Esophagus muscularis mucosa (tissue), 4 donors: ENCODE measurements at regions not wholly inside any gene's neighbourhood (a gene's known extent, or its start where the extent isn't known, plus 50 kb on each side); places are given as distances from the start of the nearest gene placed in this dataset.

Experiments used
- DNase-seq: peaks from one replicate; pipeline ENCODE4 v3.0.0-alpha.2; 2017; ENCODE audit errors: extremely low spot score
- H3K27ac ChIP-seq, 4 donors: fragments of 200-600 bp; sonication (generic); replicated peaks in 1 of 4; 1 replicate in 3 of 4; 2 replicates in 1 of 4; pipeline ENCODE4 v1.5.1; 2016 to 2019; ENCODE audit warnings: mild to moderate bottlenecking in 1 of 4
- H3K27me3 ChIP-seq, 4 donors: fragments of 200-600 bp; sonication (generic); one replicate each; pipeline versions ENCODE4 v1.5.1 to v1.6.0; 2016 to 2019
- H3K36me3 ChIP-seq, 4 donors: fragments of 200-600 bp; sonication (generic); one replicate each; pipeline ENCODE4 v1.5.1; 2016 to 2019
- H3K4me1 ChIP-seq, 4 donors: fragments of 200-600 bp; sonication (generic); one replicate each; pipeline ENCODE4 v1.5.1; 2016 to 2019
- H3K4me3 ChIP-seq, 4 donors: fragments of 200-600 bp; sonication (generic); 1 replicate in 2 of 4; 2 replicates in 2 of 4; pipeline ENCODE4 v1.5.1; 2016 to 2019; ENCODE audit warnings: mild to moderate bottlenecking in 4 of 4, moderate library complexity in 1 of 4
- H3K9me3 ChIP-seq, 4 donors: fragments of 200-600 bp; sonication (generic); 1 replicate in 3 of 4; 2 replicates in 1 of 4; pipeline ENCODE4 v1.5.1; 2016 to 2019
- EP300 ChIP-seq: sonication (generic); formaldehyde crosslinking; IDR thresholded peaks from one replicate; pipeline ENCODE4 v1.6.1; 2017; ENCODE audit warnings: antibody characterized with exemption
- POLR2A ChIP-seq: fragments of 450-650 bp; IDR thresholded peaks from one replicate; pipeline ENCODE4 v1.6.1; 2017; ENCODE audit warnings: antibody characterized with exemption, moderate library complexity, mild to moderate bottlenecking, low read depth
- POLR2AphosphoS5 ChIP-seq, 2 donors: sonication (generic); formaldehyde crosslinking; IDR thresholded peaks; one replicate each; pipeline ENCODE4 v1.6.1; 2017; ENCODE audit warnings: antibody characterized with exemption in 2 of 2
- WGBS: methylation state at CpG from one replicate; pipeline ENCODE4 v1.1.5; 2018; 5-methylcytosine and 5-hydroxymethylcytosine counted together
- intact Hi-C: fragments of 100-400 bp; cut with DNase I; formaldehyde crosslinking; loops from one replicate; pipeline ENCODE4 v1.15.1; 2023
- TF ChIP-seq, protein P1 (sequence below), 3 experiments: fragments of 200-600 bp in 2 of 3; fragments of 450-650 bp in 1 of 3; sonication (generic) in 2 of 3; IDR thresholded peaks; one replicate each; pipeline ENCODE4 v1.5.1; 2017 to 2019; ENCODE audit warnings: antibody characterized with exemption in 3 of 3, mild to moderate bottlenecking in 2 of 3, moderate library complexity in 1 of 3

DNA sequence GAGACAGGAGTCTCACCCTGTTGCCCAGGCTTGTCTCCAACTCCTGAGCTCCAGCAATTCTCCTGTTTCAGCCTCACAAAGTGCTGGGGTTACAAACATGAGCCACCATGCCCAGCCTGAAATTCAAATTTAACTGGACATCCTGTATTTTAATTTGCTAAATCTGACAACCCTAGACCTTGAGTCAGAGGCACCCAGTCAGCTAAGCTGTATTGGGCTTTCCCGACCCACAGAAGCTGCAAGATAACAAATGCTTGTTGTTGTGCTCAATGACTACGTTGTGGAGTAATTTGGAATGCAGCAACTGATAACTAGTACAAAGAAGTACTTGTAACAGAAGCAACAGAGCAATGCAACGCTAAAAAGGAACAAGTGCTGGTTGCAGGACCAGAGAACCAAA is 533.1 kb downstream of the NTRK2 start:
- Histone ChIP-seq H3K4me1 (no peaks in the 10 kb centered on the region), H3K9me3 (no peaks in the 10 kb centered on the region), H3K27ac (no peak overlapping the region), H3K4me3 (no peak overlapping the region), H3K36me3 (no peaks in the 10 kb centered on the region), H3K27me3 (no peaks in the 10 kb centered on the region)
- 84% methylated on average over 3 of the region's 3 CpGs for WGBS
- DNase-seq: no peak
- no peak for TF ChIP-seq POLR2A
- TF ChIP-seq, protein P1, sequence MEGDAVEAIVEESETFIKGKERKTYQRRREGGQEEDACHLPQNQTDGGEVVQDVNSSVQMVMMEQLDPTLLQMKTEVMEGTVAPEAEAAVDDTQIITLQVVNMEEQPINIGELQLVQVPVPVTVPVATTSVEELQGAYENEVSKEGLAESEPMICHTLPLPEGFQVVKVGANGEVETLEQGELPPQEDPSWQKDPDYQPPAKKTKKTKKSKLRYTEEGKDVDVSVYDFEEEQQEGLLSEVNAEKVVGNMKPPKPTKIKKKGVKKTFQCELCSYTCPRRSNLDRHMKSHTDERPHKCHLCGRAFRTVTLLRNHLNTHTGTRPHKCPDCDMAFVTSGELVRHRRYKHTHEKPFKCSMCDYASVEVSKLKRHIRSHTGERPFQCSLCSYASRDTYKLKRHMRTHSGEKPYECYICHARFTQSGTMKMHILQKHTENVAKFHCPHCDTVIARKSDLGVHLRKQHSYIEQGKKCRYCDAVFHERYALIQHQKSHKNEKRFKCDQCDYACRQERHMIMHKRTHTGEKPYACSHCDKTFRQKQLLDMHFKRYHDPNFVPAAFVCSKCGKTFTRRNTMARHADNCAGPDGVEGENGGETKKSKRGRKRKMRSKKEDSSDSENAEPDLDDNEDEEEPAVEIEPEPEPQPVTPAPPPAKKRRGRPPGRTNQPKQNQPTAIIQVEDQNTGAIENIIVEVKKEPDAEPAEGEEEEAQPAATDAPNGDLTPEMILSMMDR (IDR thresholded peaks at IDR 0.05): no peak
- no peak for TF ChIP-seq EP300
- no peak for TF ChIP-seq POLR2AphosphoS5 (IDR thresholded peaks at IDR 0.05)
- intact Hi-C loops: no loop called here

DNA sequence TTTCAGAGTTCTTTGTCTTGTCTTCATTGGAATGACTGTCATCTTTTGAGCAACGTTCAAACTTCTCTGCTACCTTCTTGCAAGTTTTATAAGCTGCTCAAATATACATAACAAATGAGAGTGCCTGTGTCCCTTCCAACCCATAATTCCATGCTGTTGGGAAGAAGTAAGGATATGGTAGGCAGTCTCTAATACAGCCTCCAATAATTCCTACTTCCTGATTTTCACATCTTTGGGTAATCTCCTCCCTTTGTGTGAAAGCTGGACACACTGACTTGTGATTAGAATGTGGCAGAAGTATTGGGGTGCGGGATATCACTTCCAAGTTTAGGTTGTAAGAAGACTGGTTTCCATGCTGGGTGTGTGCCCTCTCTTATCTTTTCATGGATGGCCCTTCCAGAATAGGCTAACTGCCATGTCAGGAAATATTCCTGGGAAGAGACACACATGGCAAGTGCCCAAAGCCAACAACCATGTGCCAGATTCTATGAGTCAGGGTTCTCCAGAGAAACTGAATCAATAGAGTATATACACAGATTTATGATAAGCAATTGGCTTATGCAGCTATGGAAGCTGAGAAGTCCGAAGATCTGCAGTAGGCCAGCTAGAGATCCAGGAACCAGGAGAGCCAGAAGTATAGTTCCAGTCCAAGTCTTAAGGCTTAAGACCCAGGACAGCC is 531.3 kb downstream of the NTRK2 start:
- Histone ChIP-seq H3K27ac (no peak overlapping the region), H3K9me3 (no peaks in the 10 kb centered on the region), H3K4me3 (no peak overlapping the region), H3K36me3 (no peaks in the 10 kb centered on the region), H3K4me1 (no peaks in the 10 kb centered on the region), H3K27me3 (no peaks in the 10 kb centered on the region)
- TF ChIP-seq POLR2A (no peak), EP300 (no peak), POLR2AphosphoS5 (IDR thresholded peaks at IDR 0.05) (no peak)
- TF ChIP-seq, protein P1 (IDR thresholded peaks at IDR 0.05): no peak
- intact Hi-C loops: no loop called here
- WGBS: 80% methylated on average over 3 of the region's 3 CpGs
- no peak for DNase-seq

DNA sequence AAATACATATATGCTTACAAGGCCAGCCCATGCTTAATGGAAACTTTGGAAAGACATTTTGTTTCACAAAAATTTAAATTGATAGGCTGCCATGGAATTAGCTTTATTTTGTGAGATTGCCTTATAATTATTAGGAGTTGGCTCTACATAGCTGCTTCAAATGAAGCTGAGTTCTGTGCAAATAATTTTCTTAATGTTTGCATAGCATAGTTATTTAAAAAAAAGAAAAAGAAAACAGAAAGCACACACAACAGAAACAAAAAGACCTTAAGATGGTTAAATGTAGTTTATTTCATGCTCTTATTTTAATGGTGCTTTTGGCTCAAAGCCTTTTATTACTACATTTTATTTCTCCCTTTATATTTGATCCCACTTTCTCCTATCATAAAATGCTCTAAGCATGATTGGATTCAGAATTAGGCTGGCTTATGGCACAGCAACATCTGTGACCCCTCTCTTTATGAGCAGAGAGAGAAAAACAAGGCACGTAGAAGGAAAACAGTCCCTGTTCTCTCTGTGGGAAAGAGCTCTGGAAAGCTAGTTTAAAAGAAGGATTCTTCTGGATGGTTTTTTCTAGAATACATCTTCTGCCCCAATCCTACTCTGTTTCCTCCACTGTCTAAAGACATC is 530.5 kb downstream of the NTRK2 start:
- intact Hi-C loops: no loop called here
- Histone ChIP-seq H3K4me1 (no peaks in the 10 kb centered on the region), H3K36me3 (no peaks in the 10 kb centered on the region), H3K27me3 (no peaks in the 10 kb centered on the region), H3K9me3 (no peaks in the 10 kb centered on the region), H3K27ac (no peak overlapping the region), H3K4me3 (no peak overlapping the region)
- WGBS: 64% methylated on average over 1 of the region's 1 CpG
- no peak for TF ChIP-seq EP300
- TF ChIP-seq, protein P1 (IDR thresholded peaks at IDR 0.05): no peak
- TF ChIP-seq POLR2A: no peak
- TF ChIP-seq POLR2AphosphoS5 (IDR thresholded peaks at IDR 0.05): no peak
- DNase-seq: no peak

DNA sequence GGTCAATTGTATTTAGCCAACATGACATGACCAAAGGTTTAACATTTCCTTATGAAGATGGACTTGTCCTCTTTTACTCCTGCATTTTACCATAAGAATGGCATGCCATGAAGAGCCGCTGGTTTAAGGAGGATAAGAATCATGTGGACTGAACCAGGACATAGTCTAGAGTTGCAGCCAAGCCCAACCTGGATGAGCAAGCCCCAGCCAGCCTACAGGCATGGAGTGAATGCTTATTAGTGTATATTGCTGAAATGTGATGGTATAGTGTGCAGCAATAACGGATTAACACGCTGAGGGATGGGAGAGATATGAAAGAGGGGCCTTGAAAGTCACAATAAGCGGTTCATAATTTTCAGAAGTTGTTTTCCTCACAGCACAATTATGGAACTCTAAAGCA is 523.2 kb downstream of the NTRK2 start:
- no peak for TF ChIP-seq POLR2AphosphoS5 (IDR thresholded peaks at IDR 0.05)
- TF ChIP-seq POLR2A: no peak
- TF ChIP-seq, protein P1 (IDR thresholded peaks at IDR 0.05): no peak
- H3K4me3 ChIP-seq: no peak overlapping the region
- no peak for DNase-seq
- no peaks in the 10 kb centered on the region for H3K36me3 ChIP-seq
- no peaks in the 10 kb centered on the region for H3K27me3 ChIP-seq
- intact Hi-C loops: no loop called here
- no peak overlapping the region for H3K27ac ChIP-seq
- no peaks in the 10 kb centered on the region for H3K4me1 ChIP-seq
- WGBS: 88% methylated on average over 4 of the region's 4 CpGs
- no peaks in the 10 kb centered on the region for H3K9me3 ChIP-seq

DNA sequence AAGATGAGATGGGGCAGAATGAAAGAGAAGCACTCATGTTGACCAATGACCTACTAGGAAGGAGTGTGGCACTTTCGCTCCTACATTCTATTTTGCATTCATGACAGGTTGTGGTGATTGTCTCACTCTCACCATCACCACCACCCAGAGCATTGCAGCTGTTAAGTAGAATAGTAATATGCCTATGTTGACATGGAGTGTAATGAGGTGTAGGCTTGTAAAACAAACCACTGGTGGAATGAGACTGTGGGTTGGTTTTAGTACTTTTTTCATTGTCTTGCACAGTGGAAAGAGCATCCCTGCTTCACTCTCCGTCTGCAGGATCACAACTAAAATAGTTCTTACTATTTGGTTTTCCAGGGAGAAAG is 516.7 kb downstream of the NTRK2 start:
- Histone ChIP-seq H3K27me3 (no peaks in the 10 kb centered on the region), H3K27ac (no peak overlapping the region), H3K36me3 (no peaks in the 10 kb centered on the region), H3K4me3 (no peak overlapping the region), H3K9me3 (no peaks in the 10 kb centered on the region), H3K4me1 (no peaks in the 10 kb centered on the region)
- 80% methylated on average over 2 of the region's 2 CpGs for WGBS
- intact Hi-C loops: no loop called here
- no peak for DNase-seq
- TF ChIP-seq POLR2A: no peak
- TF ChIP-seq, protein P1 (IDR thresholded peaks at IDR 0.05): no peak
- no peak for TF ChIP-seq POLR2AphosphoS5 (IDR thresholded peaks at IDR 0.05)
- TF ChIP-seq EP300: no peak
